WTC11 (cell line): ENCODE measurements at regions not wholly inside any gene's neighbourhood (a gene's known extent, or its start where the extent isn't known, plus 50 kb on each side); places are given as distances from the start of the nearest gene placed in this dataset.

Experiments
- HMGXB4 ChIP-seq: sonication (generic); formaldehyde crosslinking; IDR thresholded peaks from 2 replicates; pipeline ENCODE4 v1.8.1; 2023; ENCODE audit warnings: mild to moderate bottlenecking, moderate library complexity, missing genetic modification reagents
- MAX ChIP-seq: sonication (generic); formaldehyde crosslinking; IDR thresholded peaks from 2 replicates; pipeline ENCODE4 v1.8.0; 2022; ENCODE audit warnings: mild to moderate bottlenecking, missing genetic modification reagents

- TF ChIP-seq MAX (CRISPR knock-in tag): no peak
- no peak for TF ChIP-seq HMGXB4 (CRISPR knock-in tag)
Observed at GRCh38 chr3:115547207-115547606, 76.1 kb upstream of the GAP43 start.
